ENCODE measurements at regions not wholly inside any gene's neighbourhood (a gene's known extent, or its start where the extent isn't known, plus 50 kb on each side); places are given as distances from the start of the nearest gene placed in this dataset.

DNA sequence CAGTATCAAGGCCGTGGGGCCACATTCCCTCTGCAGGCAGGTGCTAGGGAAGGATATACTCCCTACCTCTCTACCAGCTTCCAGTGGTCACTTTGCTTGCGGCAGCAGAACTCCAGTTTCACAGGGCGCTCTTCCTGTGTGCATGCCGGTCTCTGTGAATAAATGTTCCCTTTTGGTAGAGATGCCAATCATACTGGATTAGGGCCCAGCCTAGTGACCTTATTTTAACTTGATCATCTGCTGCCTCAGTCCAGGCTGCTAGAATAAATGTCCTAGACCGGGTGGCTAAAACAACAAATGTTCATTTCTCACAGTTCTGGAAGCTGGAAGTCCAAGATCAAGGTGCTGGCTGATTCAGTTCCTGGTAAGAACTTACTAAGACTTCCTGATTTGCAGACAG is 198.8 kb upstream of the TMEM132C start (continued):
- no peak for TF ChIP-seq ETS1 (IDR thresholded peaks at IDR 0.05)
- TF ChIP-seq EZH2 (IDR thresholded peaks at IDR 0.05; ENCODE audit: low read depth, unreplicated experiment): no peak
- TF ChIP-seq JUNB (IDR thresholded peaks at IDR 0.05; ENCODE audit: unreplicated experiment): no peak
- no peak for TF ChIP-seq NANOG (IDR thresholded peaks at IDR 0.05; ENCODE audit: borderline replicate concordance)
- no peak for TF ChIP-seq ZNF331 (CRISPR knock-in tag; IDR thresholded peaks at IDR 0.05; ENCODE audit: low read depth)

GRCh38 chr12:128069359-128069997 is 197.5 kb upstream of the TMEM132C start:
- no peaks in the 10 kb centered on the region for H3K79me2 ChIP-seq (replicated peaks; ENCODE audit: insufficient read depth)
- no peaks in the 10 kb centered on the region for H3K4me1 ChIP-seq (ENCODE audit: insufficient read depth)
- Mint-ChIP-seq H3K4me1 (no peaks in the 10 kb centered on the region), H3K4me3 (no peak overlapping the region), H3K27ac (no peak overlapping the region), H3K9me3 (peaks cover 96% of the 10 kb centered on the region), H3K36me3 (ENCODE audit: low read depth) (peaks cover 47% of the 10 kb centered on the region), H3K27me3 (ENCODE audit: insufficient read depth, low read depth, poor library complexity) (peaks cover 4% of the 10 kb centered on the region)
- H3K27ac ChIP-seq (ENCODE audit: low read depth): no peak overlapping the region
- no peaks in the 10 kb centered on the region for H3K27me3 ChIP-seq (ENCODE audit: insufficient read depth)
- H3K9me2 ChIP-seq (ENCODE audit: insufficient read depth): no peaks in the 10 kb centered on the region
- TF ChIP-seq EZH2 (IDR thresholded peaks at IDR 0.05; ENCODE audit: low read depth, unreplicated experiment) (no peak), REST (IDR thresholded peaks at IDR 0.05; ENCODE audit: unreplicated experiment) (no peak), STAT1 (IDR thresholded peaks at IDR 0.05; ENCODE audit: unreplicated experiment) (no peak), CTCF (conservative IDR thresholded peaks at IDR 0.05; ENCODE audit: low read depth in 2 of 2) (peak; percentile 76 to 81)
- TF ChIP-seq, protein P1, sequence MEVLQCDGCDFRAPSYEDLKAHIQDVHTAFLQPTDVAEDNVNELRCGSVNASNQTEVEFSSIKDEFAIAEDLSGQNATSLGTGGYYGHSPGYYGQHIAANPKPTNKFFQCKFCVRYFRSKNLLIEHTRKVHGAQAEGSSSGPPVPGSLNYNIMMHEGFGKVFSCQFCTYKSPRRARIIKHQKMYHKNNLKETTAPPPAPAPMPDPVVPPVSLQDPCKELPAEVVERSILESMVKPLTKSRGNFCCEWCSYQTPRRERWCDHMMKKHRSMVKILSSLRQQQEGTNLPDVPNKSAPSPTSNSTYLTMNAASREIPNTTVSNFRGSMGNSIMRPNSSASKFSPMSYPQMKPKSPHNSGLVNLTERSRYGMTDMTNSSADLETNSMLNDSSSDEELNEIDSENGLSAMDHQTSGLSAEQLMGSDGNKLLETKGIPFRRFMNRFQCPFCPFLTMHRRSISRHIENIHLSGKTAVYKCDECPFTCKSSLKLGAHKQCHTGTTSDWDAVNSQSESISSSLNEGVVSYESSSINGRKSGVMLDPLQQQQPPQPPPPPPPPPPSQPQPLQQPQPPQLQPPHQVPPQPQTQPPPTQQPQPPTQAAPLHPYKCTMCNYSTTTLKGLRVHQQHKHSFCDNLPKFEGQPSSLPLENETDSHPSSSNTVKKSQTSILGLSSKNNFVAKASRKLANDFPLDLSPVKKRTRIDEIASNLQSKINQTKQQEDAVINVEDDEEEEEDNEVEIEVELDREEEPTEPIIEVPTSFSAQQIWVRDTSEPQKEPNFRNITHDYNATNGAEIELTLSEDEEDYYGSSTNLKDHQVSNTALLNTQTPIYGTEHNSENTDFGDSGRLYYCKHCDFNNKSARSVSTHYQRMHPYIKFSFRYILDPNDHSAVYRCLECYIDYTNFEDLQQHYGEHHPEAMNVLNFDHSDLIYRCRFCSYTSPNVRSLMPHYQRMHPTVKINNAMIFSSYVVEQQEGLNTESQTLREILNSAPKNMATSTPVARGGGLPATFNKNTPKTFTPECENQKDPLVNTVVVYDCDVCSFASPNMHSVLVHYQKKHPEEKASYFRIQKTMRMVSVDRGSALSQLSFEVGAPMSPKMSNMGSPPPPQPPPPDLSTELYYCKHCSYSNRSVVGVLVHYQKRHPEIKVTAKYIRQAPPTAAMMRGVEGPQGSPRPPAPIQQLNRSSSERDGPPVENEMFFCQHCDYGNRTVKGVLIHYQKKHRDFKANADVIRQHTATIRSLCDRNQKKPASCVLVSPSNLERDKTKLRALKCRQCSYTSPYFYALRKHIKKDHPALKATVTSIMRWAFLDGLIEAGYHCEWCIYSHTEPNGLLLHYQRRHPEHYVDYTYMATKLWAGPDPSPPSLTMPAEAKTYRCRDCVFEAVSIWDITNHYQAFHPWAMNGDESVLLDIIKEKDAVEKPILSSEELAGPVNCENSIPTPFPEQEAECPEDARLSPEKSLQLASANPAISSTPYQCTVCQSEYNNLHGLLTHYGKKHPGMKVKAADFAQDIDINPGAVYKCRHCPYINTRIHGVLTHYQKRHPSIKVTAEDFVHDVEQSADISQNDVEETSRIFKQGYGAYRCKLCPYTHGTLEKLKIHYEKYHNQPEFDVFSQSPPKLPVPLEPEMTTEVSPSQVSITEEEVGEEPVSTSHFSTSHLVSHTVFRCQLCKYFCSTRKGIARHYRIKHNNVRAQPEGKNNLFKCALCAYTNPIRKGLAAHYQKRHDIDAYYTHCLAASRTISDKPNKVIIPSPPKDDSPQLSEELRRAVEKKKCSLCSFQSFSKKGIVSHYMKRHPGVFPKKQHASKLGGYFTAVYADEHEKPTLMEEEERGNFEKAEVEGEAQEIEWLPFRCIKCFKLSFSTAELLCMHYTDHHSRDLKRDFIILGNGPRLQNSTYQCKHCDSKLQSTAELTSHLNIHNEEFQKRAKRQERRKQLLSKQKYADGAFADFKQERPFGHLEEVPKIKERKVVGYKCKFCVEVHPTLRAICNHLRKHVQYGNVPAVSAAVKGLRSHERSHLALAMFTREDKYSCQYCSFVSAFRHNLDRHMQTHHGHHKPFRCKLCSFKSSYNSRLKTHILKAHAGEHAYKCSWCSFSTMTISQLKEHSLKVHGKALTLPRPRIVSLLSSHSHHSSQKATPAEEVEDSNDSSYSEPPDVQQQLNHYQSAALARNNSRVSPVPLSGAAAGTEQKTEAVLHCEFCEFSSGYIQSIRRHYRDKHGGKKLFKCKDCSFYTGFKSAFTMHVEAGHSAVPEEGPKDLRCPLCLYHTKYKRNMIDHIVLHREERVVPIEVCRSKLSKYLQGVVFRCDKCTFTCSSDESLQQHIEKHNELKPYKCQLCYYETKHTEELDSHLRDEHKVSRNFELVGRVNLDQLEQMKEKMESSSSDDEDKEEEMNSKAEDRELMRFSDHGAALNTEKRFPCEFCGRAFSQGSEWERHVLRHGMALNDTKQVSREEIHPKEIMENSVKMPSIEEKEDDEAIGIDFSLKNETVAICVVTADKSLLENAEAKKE (CRISPR knock-in tag; IDR thresholded peaks at IDR 0.05): no peak
- H2AFZ ChIP-seq: no peak overlapping the region
- no peaks in the 10 kb centered on the region for H4K20me1 ChIP-seq (replicated peaks; ENCODE audit: insufficient read depth)
- no peak overlapping the region for H3K4me2 ChIP-seq
- no peak for ATAC-seq
- no peaks in the 10 kb centered on the region for H3F3A ChIP-seq (replicated peaks; ENCODE audit: low read depth)
- no peak overlapping the region for H3K4me3 ChIP-seq
- no peaks in the 10 kb centered on the region for H3K36me3 ChIP-seq (ENCODE audit: insufficient read depth)
- peak; percentile 60 for DNase-seq (ENCODE audit: low spot score)
